Panc1 (cell line): ENCODE measurements at regions not wholly inside any gene's neighbourhood (a gene's known extent, or its start where the extent isn't known, plus 50 kb on each side); places are given as distances from the start of the nearest gene placed in this dataset.
"Not testable (repeated sequence)": the region's sequence is repeated elsewhere in the genome, so short reads cannot be mapped to it uniquely, and the experiment has no call there.

Experiments used
- CTCF ChIP-seq: fragments of 450-650 bp; IDR thresholded peaks from 2 replicates; pipeline ENCODE4 v1.5.1; 2017; ENCODE audit warnings: mild to moderate bottlenecking
- POLR2AphosphoS5 ChIP-seq: IDR thresholded peaks from 2 replicates; pipeline ENCODE4 v1.6.1; 2012; ENCODE audit warnings: mild to moderate bottlenecking, low read depth, low read length, moderate library complexity
- REST ChIP-seq, 2 experiments: IDR thresholded peaks; 2 replicates each; pipeline ENCODE4 v1.6.1; 2011 to 2012; ENCODE audit warnings: low read depth in 2 of 2, control low read depth in 1 of 2, low read length in 1 of 2, mild to moderate bottlenecking in 1 of 2, moderate library complexity in 1 of 2; ENCODE audit not compliant: insufficient read depth in 1 of 2
- TCF7L2 ChIP-seq: IDR thresholded peaks from 2 replicates; pipeline ENCODE4 v1.6.1; 2011; ENCODE audit warnings: mild to moderate bottlenecking, low read depth, low read length, inconsistent platforms

GRCh38 chr5:148741766-148742165 is 84.6 kb upstream of the ADRB2 start:
- not testable (repeated sequence) for TF ChIP-seq CTCF; POLR2AphosphoS5; TCF7L2; REST (IDR thresholded peaks at IDR 0.05; ENCODE audit: insufficient read depth in 1 of 2, low read depth in 2 of 2, low read length in 1 of 2)
